B cell (primary cell): ENCODE measurements at regions not wholly inside any gene's neighbourhood (a gene's known extent, or its start where the extent isn't known, plus 50 kb on each side); places are given as distances from the start of the nearest gene placed in this dataset.
"Not testable (repeated sequence)": the region's sequence is repeated elsewhere in the genome, so short reads cannot be mapped to it uniquely, and the experiment has no call there.

ENCODE experiments used
- ATAC-seq: fragments of 200-7000 bp; cut with Tn5 transposase; one replicate; pipeline ENCODE4 v1.10.0; 2021; ENCODE audit warnings: low read depth, mild to moderate bottlenecking, moderate number of reproducible peaks, moderate library complexity
- CTCF ChIA-PET: fragments of 350-600 bp; sonication (Branson Sonifier 250); formaldehyde crosslinking; loops from one replicate; lab custom pipeline; 2021; ENCODE audit warnings: antibody characterized with exemption, inconsistent platforms; lab: Charles Lee
- POLR2A ChIA-PET: fragments of 350-600 bp; sonication (Branson Sonifier 250); formaldehyde crosslinking; loops from one replicate; lab custom pipeline; 2021; ENCODE audit warnings: antibody characterized with exemption; lab: Charles Lee
- DNase-seq: peaks from one replicate; pipeline ENCODE4 v3.0.0; 2013
- H2AFZ ChIP-seq: 2 replicates; pipeline ENCODE4 v1.6.1; 2012; ENCODE audit warnings: mild to moderate bottlenecking, low read depth, low read length; ENCODE audit not compliant: insufficient read depth, poor library complexity, severe bottlenecking
- H3K27ac ChIP-seq, 2 donors: 1 replicate in 1 of 2; 2 replicates in 1 of 2; pipeline ENCODE4 v1.5.1; 2012 to 2013; ENCODE audit warnings: low read length in 2 of 2, mild to moderate bottlenecking in 2 of 2, moderate library complexity in 1 of 2
- H3K27me3 ChIP-seq, 4 experiments: fragments of 200-600 bp in 1 of 4; sonication (generic) in 1 of 4; replicated peaks in 1 of 4; 1 replicate in 2 of 4; 2 replicates in 2 of 4; pipeline versions ENCODE4 v1.6.1 to v1.7.0; 2013 to 2016; ENCODE audit warnings: low read length in 3 of 4, mild to moderate bottlenecking in 2 of 4, mixed read lengths in 1 of 4, moderate library complexity in 1 of 4; ENCODE audit not compliant: insufficient read depth in 4 of 4, control insufficient read depth in 3 of 4; ENCODE audit errors: control extremely low read depth in 1 of 4
- H3K36me3 ChIP-seq, 2 experiments: replicated peaks in 1 of 2; 1 replicate in 1 of 2; 2 replicates in 1 of 2; pipeline versions ENCODE4 v1.6.1 to v1.7.1; 2013; ENCODE audit warnings: low read length in 1 of 2; ENCODE audit not compliant: insufficient read depth in 2 of 2, control insufficient read depth in 1 of 2; ENCODE audit errors: control extremely low read depth in 1 of 2, extremely low read depth in 1 of 2
- H3K4me1 ChIP-seq, 2 donors: fragments of 200-600 bp in 1 of 2; sonication (generic) in 1 of 2; 1 replicate in 1 of 2; 2 replicates in 1 of 2; pipeline versions ENCODE4 v1.5.1 to v1.6.1; 2013 to 2017; ENCODE audit warnings: low read length in 2 of 2; ENCODE audit not compliant: control insufficient read depth in 2 of 2, insufficient read depth in 2 of 2
- H3K4me2 ChIP-seq: replicated peaks from 2 replicates; pipeline ENCODE3; 2012; ENCODE audit warnings: mild to moderate bottlenecking, low read depth, low read length; ENCODE audit not compliant: poor library complexity, severe bottlenecking
- H3K4me3 ChIP-seq, 5 experiments: fragments of 200-600 bp in 1 of 5; sonication (generic) in 1 of 5; 1 replicate in 3 of 5; 2 replicates in 2 of 5; pipeline versions ENCODE4 v1.5.1 to v1.7.0; 2011 to 2016; ENCODE audit warnings: low read length in 4 of 5, mild to moderate bottlenecking in 4 of 5, low read depth in 2 of 5, control low read depth in 1 of 5, moderate library complexity in 1 of 5; ENCODE audit not compliant: insufficient read depth in 1 of 5; ENCODE audit errors: control extremely low read depth in 1 of 5, extremely low read depth in 1 of 5
- H3K79me2 ChIP-seq: fragments of 200-600 bp; sonication (generic); one replicate; pipeline ENCODE4 v1.6.0; 2016; ENCODE audit warnings: low read length; ENCODE audit not compliant: control insufficient read depth, insufficient read depth
- H3K9ac ChIP-seq: fragments of 200-600 bp; sonication (generic); 2 replicates; pipeline ENCODE4 v1.6.1; 2017; ENCODE audit warnings: mild to moderate bottlenecking, low read length, moderate library complexity
- H3K9me3 ChIP-seq, 3 donors: one replicate each; pipeline versions ENCODE4 v1.6.1 to v1.7.1; 2013; ENCODE audit warnings: low read length in 2 of 3; ENCODE audit not compliant: control insufficient read depth in 2 of 3, insufficient read depth in 1 of 3; ENCODE audit errors: control extremely low read depth in 1 of 3
- H4K20me1 ChIP-seq: 2 replicates; pipeline ENCODE4 v1.6.0; 2012; ENCODE audit warnings: mild to moderate bottlenecking, low read length; ENCODE audit not compliant: insufficient read depth, control insufficient read depth, poor library complexity, severe bottlenecking
- H3K27ac Mint-ChIP-seq: one replicate; pipeline ENCODE4 v1.8.0; 2021; ENCODE audit warnings: mixed read lengths
- H3K27me3 Mint-ChIP-seq: one replicate; pipeline ENCODE4 v1.8.0; 2021; ENCODE audit warnings: mixed read lengths
- H3K4me1 Mint-ChIP-seq: one replicate; pipeline ENCODE4 v1.8.0; 2021; ENCODE audit warnings: mixed read lengths
- H3K4me3 Mint-ChIP-seq: one replicate; pipeline ENCODE4 v1.8.0; 2021; ENCODE audit warnings: mixed read lengths
- H3K9me3 Mint-ChIP-seq: one replicate; pipeline ENCODE4 v1.8.0; 2022; ENCODE audit warnings: mixed read lengths; ENCODE audit not compliant: insufficient read depth
- EZH2 ChIP-seq: IDR thresholded peaks from 2 replicates; pipeline ENCODE4 v1.6.1; 2012; ENCODE audit warnings: borderline replicate concordance, low read depth, mild to moderate bottlenecking, moderate library complexity, low read length; ENCODE audit not compliant: insufficient read depth, poor library complexity, severe bottlenecking
- WGBS: methylation state at CpG from one replicate; pipeline ENCODE4 v1.1.5; 2013; ENCODE audit warnings: missing lambda C conversion rate; ENCODE audit not compliant: insufficient coverage; 5-methylcytosine and 5-hydroxymethylcytosine counted together
- intact Hi-C: fragments of 100-400 bp; cut with micrococcal nuclease; formaldehyde crosslinking; loops from one replicate; pipeline ENCODE4 v1.10.0; 2022
- TF ChIP-seq, protein P1 (sequence below): fragments of 200-600 bp; IDR thresholded peaks from one replicate; pipeline ENCODE4 v1.8.0; 2022; ENCODE audit warnings: antibody characterized with exemption, mild to moderate bottlenecking

GRCh38 chr17:52606098-52606497 lies 447.6 kb upstream of the CA10 start:
- no peak overlapping the region for H3K27ac Mint-ChIP-seq
- WGBS: no CpG with 5 or more reads among the region's 2 CpGs
- no peak overlapping the region for H3K27ac ChIP-seq
- H3K9me3 ChIP-seq: peaks cover 0 to 4% (median 0%) of the 10 kb centered on the region in 3 donors
- H3K27me3 ChIP-seq: no peaks in the 10 kb centered on the region
- no peak overlapping the region for H3K4me2 ChIP-seq
- no peaks in the 10 kb centered on the region for H3K27me3 Mint-ChIP-seq
- no peak for DNase-seq
- intact Hi-C loops: no loop called here
- no peaks in the 10 kb centered on the region for H3K9me3 Mint-ChIP-seq
- H3K4me3 Mint-ChIP-seq: no peak overlapping the region
- H2AFZ ChIP-seq: no peak overlapping the region
- H3K4me1 Mint-ChIP-seq: no peaks in the 10 kb centered on the region
- H3K9ac ChIP-seq: no peak overlapping the region
- CTCF ChIA-PET: no interaction called here
- POLR2A ChIA-PET: no interaction called here
- H3K4me3 ChIP-seq: no peak overlapping the region
- H3K36me3 ChIP-seq: no peaks in the 10 kb centered on the region
- TF ChIP-seq, protein P1, sequence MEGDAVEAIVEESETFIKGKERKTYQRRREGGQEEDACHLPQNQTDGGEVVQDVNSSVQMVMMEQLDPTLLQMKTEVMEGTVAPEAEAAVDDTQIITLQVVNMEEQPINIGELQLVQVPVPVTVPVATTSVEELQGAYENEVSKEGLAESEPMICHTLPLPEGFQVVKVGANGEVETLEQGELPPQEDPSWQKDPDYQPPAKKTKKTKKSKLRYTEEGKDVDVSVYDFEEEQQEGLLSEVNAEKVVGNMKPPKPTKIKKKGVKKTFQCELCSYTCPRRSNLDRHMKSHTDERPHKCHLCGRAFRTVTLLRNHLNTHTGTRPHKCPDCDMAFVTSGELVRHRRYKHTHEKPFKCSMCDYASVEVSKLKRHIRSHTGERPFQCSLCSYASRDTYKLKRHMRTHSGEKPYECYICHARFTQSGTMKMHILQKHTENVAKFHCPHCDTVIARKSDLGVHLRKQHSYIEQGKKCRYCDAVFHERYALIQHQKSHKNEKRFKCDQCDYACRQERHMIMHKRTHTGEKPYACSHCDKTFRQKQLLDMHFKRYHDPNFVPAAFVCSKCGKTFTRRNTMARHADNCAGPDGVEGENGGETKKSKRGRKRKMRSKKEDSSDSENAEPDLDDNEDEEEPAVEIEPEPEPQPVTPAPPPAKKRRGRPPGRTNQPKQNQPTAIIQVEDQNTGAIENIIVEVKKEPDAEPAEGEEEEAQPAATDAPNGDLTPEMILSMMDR: no peak
- no peak for TF ChIP-seq EZH2
- no peak for ATAC-seq
- no peaks in the 10 kb centered on the region for H4K20me1 ChIP-seq
- H3K79me2 ChIP-seq: no peaks in the 10 kb centered on the region
- no peaks in the 10 kb centered on the region for H3K4me1 ChIP-seq

DNA sequence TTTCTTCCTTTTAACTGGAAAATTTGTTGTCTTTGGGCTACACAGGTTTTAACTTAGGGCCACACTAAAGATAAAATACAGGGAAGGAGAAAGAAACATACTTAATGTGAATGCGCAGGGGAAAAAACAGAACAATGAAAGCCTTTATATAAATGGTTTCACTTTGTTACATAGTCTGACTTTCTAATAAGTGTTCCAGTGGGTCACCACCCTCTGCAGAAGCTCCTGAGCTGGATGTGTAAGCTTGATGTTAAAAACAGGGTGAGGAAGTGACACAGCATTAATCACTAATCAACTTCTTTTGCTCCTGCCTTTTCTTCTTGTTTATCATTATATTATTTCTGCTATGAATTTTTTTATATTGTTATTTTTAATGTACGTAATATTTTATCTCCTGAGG lies 445.6 kb upstream of the CA10 start:
- H3K79me2 ChIP-seq: no peaks in the 10 kb centered on the region
- ChIA-PET CTCF (no interaction called here), POLR2A (no interaction called here)
- no peaks in the 10 kb centered on the region for H3K4me1 ChIP-seq
- no CpG with 5 or more reads among the region's 2 CpGs for WGBS
- no peak for DNase-seq
- H3K4me2 ChIP-seq: no peak overlapping the region
- no peak for TF ChIP-seq EZH2
- TF ChIP-seq, protein P1: no peak
- H3K4me3 ChIP-seq: no peak overlapping the region
- no peak overlapping the region for H3K27ac ChIP-seq
- no peaks in the 10 kb centered on the region for H3K36me3 ChIP-seq
- Mint-ChIP-seq H3K27me3 (no peaks in the 10 kb centered on the region), H3K4me1 (no peaks in the 10 kb centered on the region), H3K27ac (no peak overlapping the region), H3K4me3 (no peak overlapping the region), H3K9me3 (no peaks in the 10 kb centered on the region)
- H3K27me3 ChIP-seq: no peaks in the 10 kb centered on the region
- intact Hi-C loops: no loop called here
- peaks cover 0 to 4% (median 0%) of the 10 kb centered on the region in 3 donors for H3K9me3 ChIP-seq
- no peak overlapping the region for H2AFZ ChIP-seq
- no peak overlapping the region for H3K9ac ChIP-seq
- no peak for ATAC-seq
- no peaks in the 10 kb centered on the region for H4K20me1 ChIP-seq

- H3K36me3 ChIP-seq, POLR2A ChIA-PET, H3K9me3 Mint-ChIP-seq, H3K27me3 ChIP-seq, DNase-seq, H3K27ac Mint-ChIP-seq, H3K4me3 ChIP-seq, H3K27ac ChIP-seq, H3K9ac ChIP-seq, ATAC-seq, CTCF ChIA-PET, H3K79me2 ChIP-seq, H3K4me1 Mint-ChIP-seq, H3K4me3 Mint-ChIP-seq, H3K27me3 Mint-ChIP-seq, intact Hi-C loops, H2AFZ ChIP-seq, H3K4me2 ChIP-seq, H3K4me1 ChIP-seq, H4K20me1 ChIP-seq: not testable (repeated sequence)
- peaks cover 0 to 11% (median 0%) of the 10 kb centered on the region in 3 donors for H3K9me3 ChIP-seq
- 83% methylated on average over 10 of the region's 11 CpGs for WGBS
These were observed 439.1 kb upstream of the CA10 start for GRCh38 chr17:52597452-52598215.
